GM23338 (cell line): ENCODE measurements at regions not wholly inside any gene's neighbourhood (a gene's known extent, or its start where the extent isn't known, plus 50 kb on each side); places are given as distances from the start of the nearest gene placed in this dataset.
A peak's percentile ranks its signal among the peaks of the same experiment; 100 is the strongest.

Experiments used
- ATAC-seq: fragments of 200-7000 bp; cut with Tn5 transposase; 3 replicates; pipeline ENCODE4 v1.9.1; 2020
- DNase-seq: peaks from one replicate; pipeline ENCODE4 v3.0.0-alpha.2; 2015; ENCODE audit warnings: low spot score
- H2AFZ ChIP-seq: fragments of 200-600 bp; sonication (generic); 2 replicates; pipeline ENCODE4 v1.8.0; 2016; ENCODE audit warnings: antibody characterized with exemption, mild to moderate bottlenecking, moderate library complexity
- H3F3A ChIP-seq: fragments of 200-600 bp; sonication (generic); replicated peaks from 2 replicates; pipeline ENCODE4 v1.8.0; 2017; ENCODE audit warnings: antibody characterized with exemption, mixed run types, low read depth
- H3K27ac ChIP-seq: fragments of 200-600 bp; sonication (generic); 2 replicates; pipeline ENCODE4 v1.6.1; 2016; ENCODE audit warnings: low read depth
- H3K27me3 ChIP-seq: fragments of 200-600 bp; sonication (generic); 2 replicates; pipeline ENCODE4 v1.8.0; 2016; ENCODE audit warnings: mild to moderate bottlenecking, mixed run types, moderate library complexity; ENCODE audit not compliant: insufficient read depth
- H3K36me3 ChIP-seq: fragments of 200-600 bp; sonication (generic); 2 replicates; pipeline ENCODE4 v1.8.0; 2016; ENCODE audit warnings: mild to moderate bottlenecking; ENCODE audit not compliant: insufficient read depth
- H3K4me1 ChIP-seq: fragments of 200-600 bp; sonication (generic); 2 replicates; pipeline ENCODE4 v1.8.0; 2016; ENCODE audit warnings: mild to moderate bottlenecking, moderate library complexity; ENCODE audit not compliant: insufficient read depth
- H3K4me2 ChIP-seq: fragments of 200-600 bp; sonication (generic); 2 replicates; pipeline ENCODE4 v1.7.1; 2017; ENCODE audit warnings: mixed run types
- H3K4me3 ChIP-seq: fragments of 200-600 bp; sonication (generic); 2 replicates; pipeline ENCODE4 v1.6.1; 2016; ENCODE audit warnings: mixed run types
- H3K79me2 ChIP-seq: fragments of 200-600 bp; sonication (generic); replicated peaks from 2 replicates; pipeline ENCODE4 v1.8.0; 2017; ENCODE audit warnings: mild to moderate bottlenecking; ENCODE audit not compliant: insufficient read depth
- H3K9me2 ChIP-seq: fragments of 200-600 bp; sonication (generic); 2 replicates; pipeline ENCODE4 v1.8.0; 2017; ENCODE audit not compliant: insufficient read depth
- H4K20me1 ChIP-seq: fragments of 200-600 bp; sonication (generic); replicated peaks from 2 replicates; pipeline ENCODE4 v1.8.0; 2017; ENCODE audit warnings: mild to moderate bottlenecking; ENCODE audit not compliant: insufficient read depth
- H3K27ac Mint-ChIP-seq: 2 replicates; pipeline ENCODE4 v1.8.0; 2020; ENCODE audit warnings: inconsistent platforms, mild to moderate bottlenecking, moderate library complexity, mixed read lengths
- H3K27me3 Mint-ChIP-seq: 3 replicates; pipeline ENCODE4 v1.8.0; 2022; ENCODE audit warnings: low read depth, mild to moderate bottlenecking, moderate library complexity, mixed read lengths, inconsistent platforms; ENCODE audit not compliant: insufficient read depth, poor library complexity
- H3K36me3 Mint-ChIP-seq: 3 replicates; pipeline ENCODE4 v1.8.0; 2021; ENCODE audit warnings: low read depth, mild to moderate bottlenecking, inconsistent platforms, moderate library complexity, mixed read lengths
- H3K4me1 Mint-ChIP-seq: 3 replicates; pipeline ENCODE4 v1.8.0; 2020; ENCODE audit warnings: mild to moderate bottlenecking, inconsistent platforms, mixed read lengths
- H3K4me3 Mint-ChIP-seq: 3 replicates; pipeline ENCODE4 v1.8.0; 2021; ENCODE audit warnings: moderate library complexity, mild to moderate bottlenecking, inconsistent platforms, mixed read lengths
- H3K9me3 Mint-ChIP-seq: 3 replicates; pipeline ENCODE4 v1.8.0; 2020; ENCODE audit warnings: moderate library complexity, mild to moderate bottlenecking, inconsistent platforms, mixed read lengths
- CREB1 ChIP-seq: fragments of 250-450 bp; sonication (Bioruptor Pico); IDR thresholded peaks from 2 replicates; pipeline ENCODE4 v1.5.0; 2020; ENCODE audit warnings: low read depth, mild to moderate bottlenecking, moderate library complexity
- EZH2phosphoT487 ChIP-seq: fragments of 200-600 bp; sonication (generic); IDR thresholded peaks from one replicate; pipeline ENCODE4 v1.8.1; 2018; ENCODE audit warnings: antibody characterized with exemption; ENCODE audit not compliant: unreplicated experiment
- JUNB ChIP-seq: IDR thresholded peaks from one replicate; pipeline ENCODE4 v1.6.1; 2016; ENCODE audit warnings: antibody characterized with exemption; ENCODE audit not compliant: unreplicated experiment
- NANOG ChIP-seq: IDR thresholded peaks from 2 replicates; pipeline ENCODE4 v1.6.1; 2016; ENCODE audit warnings: antibody characterized with exemption, borderline replicate concordance
- ZNF114 ChIP-seq: fragments of 250-450 bp; sonication (Bioruptor Pico); IDR thresholded peaks from 2 replicates; pipeline ENCODE4 v1.5.0; 2020; ENCODE audit warnings: mild to moderate bottlenecking, moderate library complexity
- ZNF331 ChIP-seq: fragments of 250-450 bp; sonication (Bioruptor Pico); IDR thresholded peaks from 2 replicates; pipeline ENCODE4 v1.5.0; 2020; ENCODE audit warnings: low read depth, mild to moderate bottlenecking, moderate library complexity
- TF ChIP-seq, protein P1 (sequence below): fragments of 250-450 bp; sonication (Bioruptor Pico); IDR thresholded peaks from 2 replicates; pipeline ENCODE4 v1.5.0; 2020; ENCODE audit warnings: mild to moderate bottlenecking, moderate library complexity
- TF ChIP-seq, protein P2 (sequence below): IDR thresholded peaks from one replicate; pipeline ENCODE4 v1.6.1; 2018; ENCODE audit warnings: antibody characterized with exemption; ENCODE audit not compliant: unreplicated experiment

DNA sequence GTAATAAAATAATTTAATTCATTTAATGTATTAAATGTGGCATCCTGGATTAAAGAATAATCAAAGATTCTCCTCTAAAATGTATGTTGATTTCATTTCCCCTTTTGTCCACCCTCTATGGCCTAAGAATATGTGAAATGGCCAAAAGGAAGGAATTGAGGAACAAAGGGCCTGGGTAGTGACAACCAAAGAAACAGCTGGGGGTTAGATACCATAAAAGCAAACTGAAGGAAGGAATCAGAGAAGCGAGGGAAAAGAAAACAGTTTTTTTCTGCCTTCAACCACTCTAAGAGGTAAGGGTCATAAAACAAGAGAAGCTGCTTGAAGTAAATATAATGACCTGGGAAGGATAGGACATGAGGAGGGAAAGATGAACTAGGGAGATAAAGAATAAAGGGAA, 139.3 kb downstream of the FAM76B start:
- no peaks in the 10 kb centered on the region for H3K9me2 ChIP-seq
- H3K4me2 ChIP-seq = no peak overlapping the region
- DNase-seq (no peak), ATAC-seq (no peak)
- no peak overlapping the region for H2AFZ ChIP-seq
- no peaks in the 10 kb centered on the region for H3F3A ChIP-seq
- no peak for TF ChIP-seq ZNF331 (CRISPR knock-in tag)
- TF ChIP-seq NANOG = no peak
- no peak for TF ChIP-seq EZH2phosphoT487
- TF ChIP-seq, protein P1, sequence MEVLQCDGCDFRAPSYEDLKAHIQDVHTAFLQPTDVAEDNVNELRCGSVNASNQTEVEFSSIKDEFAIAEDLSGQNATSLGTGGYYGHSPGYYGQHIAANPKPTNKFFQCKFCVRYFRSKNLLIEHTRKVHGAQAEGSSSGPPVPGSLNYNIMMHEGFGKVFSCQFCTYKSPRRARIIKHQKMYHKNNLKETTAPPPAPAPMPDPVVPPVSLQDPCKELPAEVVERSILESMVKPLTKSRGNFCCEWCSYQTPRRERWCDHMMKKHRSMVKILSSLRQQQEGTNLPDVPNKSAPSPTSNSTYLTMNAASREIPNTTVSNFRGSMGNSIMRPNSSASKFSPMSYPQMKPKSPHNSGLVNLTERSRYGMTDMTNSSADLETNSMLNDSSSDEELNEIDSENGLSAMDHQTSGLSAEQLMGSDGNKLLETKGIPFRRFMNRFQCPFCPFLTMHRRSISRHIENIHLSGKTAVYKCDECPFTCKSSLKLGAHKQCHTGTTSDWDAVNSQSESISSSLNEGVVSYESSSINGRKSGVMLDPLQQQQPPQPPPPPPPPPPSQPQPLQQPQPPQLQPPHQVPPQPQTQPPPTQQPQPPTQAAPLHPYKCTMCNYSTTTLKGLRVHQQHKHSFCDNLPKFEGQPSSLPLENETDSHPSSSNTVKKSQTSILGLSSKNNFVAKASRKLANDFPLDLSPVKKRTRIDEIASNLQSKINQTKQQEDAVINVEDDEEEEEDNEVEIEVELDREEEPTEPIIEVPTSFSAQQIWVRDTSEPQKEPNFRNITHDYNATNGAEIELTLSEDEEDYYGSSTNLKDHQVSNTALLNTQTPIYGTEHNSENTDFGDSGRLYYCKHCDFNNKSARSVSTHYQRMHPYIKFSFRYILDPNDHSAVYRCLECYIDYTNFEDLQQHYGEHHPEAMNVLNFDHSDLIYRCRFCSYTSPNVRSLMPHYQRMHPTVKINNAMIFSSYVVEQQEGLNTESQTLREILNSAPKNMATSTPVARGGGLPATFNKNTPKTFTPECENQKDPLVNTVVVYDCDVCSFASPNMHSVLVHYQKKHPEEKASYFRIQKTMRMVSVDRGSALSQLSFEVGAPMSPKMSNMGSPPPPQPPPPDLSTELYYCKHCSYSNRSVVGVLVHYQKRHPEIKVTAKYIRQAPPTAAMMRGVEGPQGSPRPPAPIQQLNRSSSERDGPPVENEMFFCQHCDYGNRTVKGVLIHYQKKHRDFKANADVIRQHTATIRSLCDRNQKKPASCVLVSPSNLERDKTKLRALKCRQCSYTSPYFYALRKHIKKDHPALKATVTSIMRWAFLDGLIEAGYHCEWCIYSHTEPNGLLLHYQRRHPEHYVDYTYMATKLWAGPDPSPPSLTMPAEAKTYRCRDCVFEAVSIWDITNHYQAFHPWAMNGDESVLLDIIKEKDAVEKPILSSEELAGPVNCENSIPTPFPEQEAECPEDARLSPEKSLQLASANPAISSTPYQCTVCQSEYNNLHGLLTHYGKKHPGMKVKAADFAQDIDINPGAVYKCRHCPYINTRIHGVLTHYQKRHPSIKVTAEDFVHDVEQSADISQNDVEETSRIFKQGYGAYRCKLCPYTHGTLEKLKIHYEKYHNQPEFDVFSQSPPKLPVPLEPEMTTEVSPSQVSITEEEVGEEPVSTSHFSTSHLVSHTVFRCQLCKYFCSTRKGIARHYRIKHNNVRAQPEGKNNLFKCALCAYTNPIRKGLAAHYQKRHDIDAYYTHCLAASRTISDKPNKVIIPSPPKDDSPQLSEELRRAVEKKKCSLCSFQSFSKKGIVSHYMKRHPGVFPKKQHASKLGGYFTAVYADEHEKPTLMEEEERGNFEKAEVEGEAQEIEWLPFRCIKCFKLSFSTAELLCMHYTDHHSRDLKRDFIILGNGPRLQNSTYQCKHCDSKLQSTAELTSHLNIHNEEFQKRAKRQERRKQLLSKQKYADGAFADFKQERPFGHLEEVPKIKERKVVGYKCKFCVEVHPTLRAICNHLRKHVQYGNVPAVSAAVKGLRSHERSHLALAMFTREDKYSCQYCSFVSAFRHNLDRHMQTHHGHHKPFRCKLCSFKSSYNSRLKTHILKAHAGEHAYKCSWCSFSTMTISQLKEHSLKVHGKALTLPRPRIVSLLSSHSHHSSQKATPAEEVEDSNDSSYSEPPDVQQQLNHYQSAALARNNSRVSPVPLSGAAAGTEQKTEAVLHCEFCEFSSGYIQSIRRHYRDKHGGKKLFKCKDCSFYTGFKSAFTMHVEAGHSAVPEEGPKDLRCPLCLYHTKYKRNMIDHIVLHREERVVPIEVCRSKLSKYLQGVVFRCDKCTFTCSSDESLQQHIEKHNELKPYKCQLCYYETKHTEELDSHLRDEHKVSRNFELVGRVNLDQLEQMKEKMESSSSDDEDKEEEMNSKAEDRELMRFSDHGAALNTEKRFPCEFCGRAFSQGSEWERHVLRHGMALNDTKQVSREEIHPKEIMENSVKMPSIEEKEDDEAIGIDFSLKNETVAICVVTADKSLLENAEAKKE (CRISPR knock-in tag) = peak; percentile 30; the same call in 1 of the 2 replicates
- TF ChIP-seq JUNB = no peak
- no peak for TF ChIP-seq ZNF114 (CRISPR knock-in tag)
- no peaks in the 10 kb centered on the region for H3K79me2 ChIP-seq
- H3K27ac ChIP-seq = no peak overlapping the region
- H3K27me3 Mint-ChIP-seq = no peaks in the 10 kb centered on the region
- H3K36me3 Mint-ChIP-seq = no peaks in the 10 kb centered on the region
- peaks cover 15% of the 10 kb centered on the region for H3K4me1 Mint-ChIP-seq
- H3K4me3 ChIP-seq = no peak overlapping the region
- no peak overlapping the region for H3K4me3 Mint-ChIP-seq
- H3K36me3 ChIP-seq = no peaks in the 10 kb centered on the region
- H3K9me3 Mint-ChIP-seq = peaks cover 5% of the 10 kb centered on the region; the same call in 1 of the 3 replicates
- H4K20me1 ChIP-seq = no peaks in the 10 kb centered on the region
- H3K27ac Mint-ChIP-seq = no peak overlapping the region
- no peaks in the 10 kb centered on the region for H3K27me3 ChIP-seq
- H3K4me1 ChIP-seq = peaks cover 4% of the 10 kb centered on the region; the same call in 1 of the 2 replicates

DNA sequence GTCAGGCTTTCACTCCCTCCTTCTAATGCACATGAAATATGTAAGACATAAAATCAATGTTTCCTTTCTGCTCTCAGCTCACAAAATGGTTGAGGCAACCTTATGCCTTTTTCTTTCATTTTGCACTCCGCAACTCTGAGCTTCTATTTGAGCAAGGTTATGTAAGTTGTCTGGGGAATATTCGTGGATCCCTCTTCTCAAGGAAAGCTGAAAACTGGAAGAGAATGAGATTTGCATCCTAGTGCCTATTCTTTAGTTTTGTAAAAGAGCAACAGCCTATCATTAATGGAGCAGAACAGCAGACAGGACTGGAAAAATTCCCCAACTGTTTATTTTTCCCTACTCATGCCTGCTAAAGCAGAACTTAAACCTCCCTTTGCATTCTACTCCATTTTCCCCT, 141.7 kb downstream of the FAM76B start:
- Histone ChIP-seq H2AFZ (peak overlapping the region; percentile 11), H3F3A (no peaks in the 10 kb centered on the region), H3K4me2 (no peak overlapping the region), H3K4me1 (peaks cover 4% of the 10 kb centered on the region; the same call in 1 of the 2 replicates), H4K20me1 (no peaks in the 10 kb centered on the region), H3K9me2 (no peaks in the 10 kb centered on the region), H3K4me3 (no peak overlapping the region), H3K27me3 (no peaks in the 10 kb centered on the region), H3K27ac (no peak overlapping the region), H3K79me2 (no peaks in the 10 kb centered on the region), H3K36me3 (no peaks in the 10 kb centered on the region)
- Mint-ChIP-seq H3K27me3 (no peaks in the 10 kb centered on the region), H3K4me1 (peaks cover 15% of the 10 kb centered on the region), H3K9me3 (peaks cover 5% of the 10 kb centered on the region; the same call in 1 of the 3 replicates), H3K36me3 (no peaks in the 10 kb centered on the region), H3K27ac (no peak overlapping the region; the same call in 1 of the 2 replicates), H3K4me3 (no peak overlapping the region)
- no peak for ATAC-seq
- TF ChIP-seq NANOG = no peak
- TF ChIP-seq, protein P2, sequence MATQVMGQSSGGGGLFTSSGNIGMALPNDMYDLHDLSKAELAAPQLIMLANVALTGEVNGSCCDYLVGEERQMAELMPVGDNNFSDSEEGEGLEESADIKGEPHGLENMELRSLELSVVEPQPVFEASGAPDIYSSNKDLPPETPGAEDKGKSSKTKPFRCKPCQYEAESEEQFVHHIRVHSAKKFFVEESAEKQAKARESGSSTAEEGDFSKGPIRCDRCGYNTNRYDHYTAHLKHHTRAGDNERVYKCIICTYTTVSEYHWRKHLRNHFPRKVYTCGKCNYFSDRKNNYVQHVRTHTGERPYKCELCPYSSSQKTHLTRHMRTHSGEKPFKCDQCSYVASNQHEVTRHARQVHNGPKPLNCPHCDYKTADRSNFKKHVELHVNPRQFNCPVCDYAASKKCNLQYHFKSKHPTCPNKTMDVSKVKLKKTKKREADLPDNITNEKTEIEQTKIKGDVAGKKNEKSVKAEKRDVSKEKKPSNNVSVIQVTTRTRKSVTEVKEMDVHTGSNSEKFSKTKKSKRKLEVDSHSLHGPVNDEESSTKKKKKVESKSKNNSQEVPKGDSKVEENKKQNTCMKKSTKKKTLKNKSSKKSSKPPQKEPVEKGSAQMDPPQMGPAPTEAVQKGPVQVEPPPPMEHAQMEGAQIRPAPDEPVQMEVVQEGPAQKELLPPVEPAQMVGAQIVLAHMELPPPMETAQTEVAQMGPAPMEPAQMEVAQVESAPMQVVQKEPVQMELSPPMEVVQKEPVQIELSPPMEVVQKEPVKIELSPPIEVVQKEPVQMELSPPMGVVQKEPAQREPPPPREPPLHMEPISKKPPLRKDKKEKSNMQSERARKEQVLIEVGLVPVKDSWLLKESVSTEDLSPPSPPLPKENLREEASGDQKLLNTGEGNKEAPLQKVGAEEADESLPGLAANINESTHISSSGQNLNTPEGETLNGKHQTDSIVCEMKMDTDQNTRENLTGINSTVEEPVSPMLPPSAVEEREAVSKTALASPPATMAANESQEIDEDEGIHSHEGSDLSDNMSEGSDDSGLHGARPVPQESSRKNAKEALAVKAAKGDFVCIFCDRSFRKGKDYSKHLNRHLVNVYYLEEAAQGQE = no peak
- TF ChIP-seq CREB1 = no peak
- no peak for DNase-seq
